DMS 273 treated with DMSO at 0.1 percent for 48 hours (cell line): ENCODE measurements at regions not wholly inside any gene's neighbourhood (a gene's known extent, or its start where the extent isn't known, plus 50 kb on each side); places are given as distances from the start of the nearest gene placed in this dataset.
"Not testable (repeated sequence)": the region's sequence is repeated elsewhere in the genome, so short reads cannot be mapped to it uniquely, and the experiment has no call there.

Source experiments
- DNase-seq: peaks from one replicate; lab custom pipeline; 2025; lab: John Stamatoyannopoulos, UW

- no peak for DNase-seq
Measured at GRCh38 chr7:4319280-4319679, 362.8 kb upstream of the FOXK1 start.

DNA sequence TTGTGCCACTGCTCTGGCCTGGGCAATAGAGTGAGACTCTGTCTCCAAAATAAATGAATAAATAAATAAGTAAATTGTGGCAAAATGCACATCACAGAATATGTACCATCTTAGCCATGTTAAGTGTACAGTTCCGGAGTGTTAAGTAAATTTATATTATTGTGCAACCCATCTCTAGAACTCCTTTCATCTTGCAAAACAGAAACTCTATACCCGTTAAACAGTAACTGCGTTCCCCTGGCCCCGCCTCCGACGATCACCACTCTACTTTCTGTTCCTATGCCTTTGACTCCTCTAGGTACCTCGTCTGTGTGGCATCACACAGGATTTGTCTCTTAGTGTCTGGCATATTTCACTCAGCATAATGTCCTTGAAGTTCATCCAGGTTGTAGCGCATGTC is 356.4 kb upstream of the FOXK1 start:
- no peak for DNase-seq

GRCh38 chr7:4331711-4332110 is 350.4 kb upstream of the FOXK1 start:
- DNase-seq = no peak

DNA sequence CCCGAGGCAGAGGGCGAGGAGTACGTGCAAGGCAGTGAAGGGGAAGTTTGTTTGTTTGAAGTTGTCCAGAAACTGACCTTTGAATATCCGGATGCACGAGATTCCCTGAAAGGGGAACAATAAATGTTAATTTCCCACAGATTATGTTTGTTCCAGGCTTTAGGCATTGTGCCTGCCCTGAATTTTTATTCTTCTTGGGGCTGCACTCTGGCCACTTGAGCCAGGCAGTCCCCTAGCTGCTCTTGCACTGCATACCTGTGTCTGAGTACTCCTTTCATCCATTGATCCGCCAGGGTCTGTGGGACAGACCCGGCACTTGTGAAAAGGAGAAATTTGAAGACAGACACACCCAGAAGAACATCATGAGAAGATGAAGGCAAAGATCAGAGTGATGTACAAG is 343.5 kb upstream of the FOXK1 start:
- DNase-seq = no peak

DNA sequence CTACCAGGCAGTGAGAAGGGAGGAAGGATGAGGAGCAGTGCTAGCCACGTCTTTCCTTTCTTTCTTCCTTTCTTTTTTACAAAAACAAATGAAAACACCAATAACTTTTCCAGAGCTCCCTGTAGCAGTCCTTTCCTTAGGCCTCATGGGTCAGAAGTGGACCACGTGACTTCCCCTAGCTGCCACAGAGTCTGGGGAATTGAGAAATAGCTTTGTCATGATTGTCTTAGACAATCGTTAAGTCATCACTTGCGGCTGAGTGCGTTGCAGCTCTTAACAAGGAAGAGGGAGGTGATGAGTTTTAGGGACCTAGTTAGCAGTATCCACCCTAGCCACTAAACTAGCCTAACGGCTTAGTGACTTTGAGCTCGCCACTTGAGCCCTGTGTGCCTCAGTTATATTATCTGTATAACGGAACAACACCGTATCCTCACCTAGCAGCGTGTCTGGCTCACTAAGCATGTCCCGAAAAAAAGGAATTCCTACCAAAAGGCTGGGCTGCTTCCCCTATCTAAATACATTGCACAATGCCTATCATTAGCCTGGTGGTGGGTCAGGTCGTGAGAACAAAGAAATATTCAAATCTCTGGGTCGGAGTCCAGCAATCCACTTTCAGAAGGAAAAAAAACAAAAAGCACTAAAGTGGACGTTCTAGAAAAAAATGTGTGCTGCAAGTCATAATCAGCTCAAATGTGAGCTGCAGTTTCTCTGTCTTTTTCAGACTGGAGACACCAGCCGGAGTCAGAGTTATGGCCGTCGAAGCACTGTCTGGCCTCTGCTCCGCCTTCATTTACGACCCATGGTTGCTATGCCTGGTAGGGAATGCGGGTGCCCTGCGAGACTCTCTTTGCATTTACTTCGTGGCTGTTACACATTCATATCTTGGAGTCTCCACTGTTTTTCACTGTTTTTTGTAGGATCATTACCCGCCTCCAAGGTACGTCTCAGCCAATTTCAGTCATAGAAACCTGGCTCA is 338.5 kb upstream of the FOXK1 start:
- DNase-seq = no peak

DNA sequence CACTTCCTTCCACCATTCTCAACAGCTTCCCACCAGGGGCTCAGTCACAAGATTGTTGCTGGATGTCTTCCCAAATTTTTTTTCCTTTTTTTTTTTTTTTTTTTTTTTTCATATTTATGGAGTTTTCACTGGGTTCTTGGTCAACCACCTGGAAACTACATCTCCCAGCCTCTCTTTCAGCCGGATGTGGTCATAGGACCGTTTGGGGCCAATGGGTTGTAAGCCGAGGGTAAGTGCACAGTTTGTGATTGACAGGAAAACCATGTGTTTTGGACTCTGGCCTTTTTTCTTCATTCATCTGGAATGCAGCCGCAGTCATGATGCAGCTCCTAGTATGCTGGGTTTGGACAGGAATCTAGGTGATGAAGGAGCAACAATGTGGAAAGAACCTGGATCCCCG is 337.1 kb upstream of the FOXK1 start:
- DNase-seq = no peak

GRCh38 chr7:4352069-4352468 is 330.0 kb upstream of the FOXK1 start:
- DNase-seq = no peak

GRCh38 chr7:4361774-4362173 is 320.3 kb upstream of the FOXK1 start:
- DNase-seq = no peak

DNA sequence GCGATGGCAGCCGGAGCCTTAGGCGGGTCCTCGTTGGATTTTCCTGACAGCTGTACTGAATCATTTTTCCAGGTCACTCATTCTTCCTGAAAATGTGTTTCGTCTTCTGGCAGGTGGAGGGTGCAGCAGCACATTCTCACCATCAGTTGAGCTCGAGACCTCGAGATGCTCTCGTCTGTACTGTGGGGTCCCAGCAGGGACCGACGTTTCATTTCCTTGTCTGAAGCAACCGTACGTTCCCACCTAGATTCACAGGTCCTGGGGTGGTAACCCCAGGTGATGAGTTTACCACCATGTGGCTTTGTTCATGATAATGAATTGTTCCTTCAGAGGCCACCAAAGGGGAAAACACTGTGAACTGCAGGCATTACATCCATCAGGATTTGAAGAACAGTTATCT is 298.5 kb upstream of the FOXK1 start:
- no peak for DNase-seq

GRCh38 chr7:4386190-4386589 is 295.9 kb upstream of the FOXK1 start:
- no peak for DNase-seq

DNA sequence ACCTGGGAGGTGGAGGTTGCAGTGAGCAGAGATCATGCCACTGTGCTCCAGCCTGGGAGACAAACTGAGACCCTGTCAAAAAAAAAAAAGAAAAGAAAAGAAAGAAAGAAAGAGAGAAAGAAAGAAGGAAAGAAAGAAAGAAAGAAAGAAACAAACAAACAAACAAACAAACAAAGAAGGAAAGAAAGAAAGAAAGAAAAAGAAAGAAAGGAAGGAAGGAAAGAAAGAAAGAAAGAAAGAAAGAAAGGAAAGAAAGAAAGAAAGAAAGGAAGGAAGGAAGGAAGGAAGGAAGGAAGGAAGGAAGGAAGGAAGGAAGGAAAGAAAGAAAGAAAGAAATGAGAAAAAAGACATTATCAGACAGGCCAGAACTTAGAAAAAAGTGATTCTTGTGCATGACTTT is 291.0 kb upstream of the FOXK1 start:
- DNase-seq = not testable (repeated sequence)

DNA sequence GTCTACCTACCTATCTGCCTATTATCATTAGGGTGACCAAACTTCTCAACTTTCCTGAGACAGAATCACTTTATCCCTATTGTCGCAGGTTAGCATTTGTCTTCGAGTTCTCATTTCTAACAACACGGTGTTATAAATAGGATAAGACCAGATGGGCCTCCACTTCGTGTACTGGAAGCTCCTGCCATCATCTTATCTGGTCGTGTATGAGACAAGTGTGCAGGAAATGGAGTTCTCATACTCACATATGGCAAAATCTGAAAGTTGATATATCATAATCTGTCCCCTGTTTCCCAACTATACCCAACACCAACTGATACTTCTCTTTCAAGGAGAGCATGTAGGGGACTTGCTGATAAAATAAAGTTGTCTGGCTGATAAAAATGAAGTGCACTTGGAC is 287.4 kb upstream of the FOXK1 start:
- no peak for DNase-seq

GRCh38 chr7:4399121-4399520 is 283.0 kb upstream of the FOXK1 start:
- no peak for DNase-seq

DNA sequence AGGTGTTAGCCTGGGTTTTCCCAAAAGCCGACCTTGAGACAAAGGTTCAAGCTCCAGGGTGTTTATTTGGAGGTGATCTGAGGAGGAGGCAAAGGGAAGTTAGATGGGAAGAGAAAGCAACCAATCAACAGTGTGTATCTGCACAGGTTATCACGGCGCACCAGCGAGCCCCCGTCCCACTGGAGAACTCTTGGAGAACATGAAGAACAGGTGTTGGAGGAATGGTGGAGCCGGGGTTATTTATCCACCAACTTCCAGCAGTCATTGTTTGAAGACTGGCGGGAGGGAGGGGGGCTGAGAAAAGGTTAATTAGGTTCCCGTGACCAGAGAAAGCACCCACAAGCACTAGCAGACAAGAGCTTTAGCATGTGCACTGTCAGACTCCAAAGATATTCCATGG is 282.5 kb upstream of the FOXK1 start:
- no peak for DNase-seq

- no peak for DNase-seq
Measured at GRCh38 chr7:4406288-4407058, 275.6 kb upstream of the FOXK1 start.

DNA sequence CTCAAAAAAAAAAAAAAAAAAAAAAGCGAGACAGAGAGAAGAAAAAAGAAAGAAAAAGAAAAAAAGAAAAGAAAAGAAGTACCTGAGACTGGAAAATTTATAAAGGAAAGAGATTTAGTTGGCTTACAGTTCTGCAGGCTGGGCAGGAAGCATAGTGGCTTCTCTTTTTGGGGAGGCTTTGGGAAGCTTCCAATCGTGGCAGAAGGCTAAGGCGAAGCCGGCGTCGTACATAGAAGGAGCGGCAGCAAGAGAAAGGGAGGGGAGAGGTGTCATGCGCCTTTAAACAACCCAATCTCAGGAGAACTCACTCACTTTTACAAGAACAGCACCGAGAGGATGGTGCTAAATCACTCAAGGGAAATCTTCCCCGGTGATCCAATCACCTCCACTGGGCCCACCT is 272.1 kb upstream of the FOXK1 start:
- DNase-seq = no peak

DNA sequence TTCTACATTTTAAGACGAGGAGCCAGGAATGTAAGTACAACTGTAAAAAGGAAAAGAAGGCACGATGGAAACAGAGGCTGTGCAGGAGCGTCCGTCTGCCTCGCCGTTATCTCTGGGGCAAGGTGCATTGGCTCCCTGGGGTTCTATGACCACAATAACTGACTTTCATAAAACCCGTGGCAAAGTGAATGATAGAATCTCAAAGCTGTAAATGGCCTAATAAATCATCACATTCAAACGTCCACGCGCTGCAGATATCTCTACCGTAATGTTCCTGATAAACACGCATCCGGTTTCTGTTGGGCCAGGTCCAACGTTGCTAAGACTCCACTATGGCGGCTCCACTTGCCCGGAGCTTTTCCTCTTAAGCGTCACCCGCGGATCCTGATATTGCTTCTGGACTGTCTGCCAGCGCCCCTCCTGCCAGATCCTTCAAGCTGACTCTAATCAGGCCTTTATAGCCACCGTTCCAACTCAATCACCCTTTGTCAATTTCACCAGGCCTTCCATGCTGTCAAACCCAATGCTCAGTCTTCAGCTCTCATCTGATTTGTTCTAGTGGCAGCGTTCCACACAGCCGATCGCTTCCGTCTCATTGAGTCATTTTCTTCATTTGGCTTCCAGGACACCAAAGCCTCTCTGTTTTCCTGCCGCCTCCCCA is 265.6 kb upstream of the FOXK1 start:
- DNase-seq = no peak

DNA sequence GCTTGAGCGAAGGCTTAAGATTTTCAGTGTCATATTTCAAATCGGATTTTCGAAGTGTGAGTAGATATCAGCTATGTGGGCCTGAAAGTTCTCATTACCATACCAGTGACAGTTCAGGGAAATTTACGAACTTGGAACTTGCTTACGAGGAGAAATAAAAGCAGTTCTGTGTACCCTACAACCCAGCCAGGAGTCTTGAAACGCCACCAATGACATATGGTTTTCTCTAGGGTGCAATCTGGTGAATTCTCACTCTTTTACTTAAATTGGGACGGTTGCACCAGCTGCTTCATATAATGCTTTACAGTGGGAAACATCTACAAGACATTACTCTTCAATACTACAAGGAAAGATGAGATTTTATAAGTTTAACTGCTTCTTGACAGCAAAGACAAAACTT is 253.6 kb upstream of the FOXK1 start:
- DNase-seq = no peak

GRCh38 chr7:4430227-4430626 is 251.9 kb upstream of the FOXK1 start:
- DNase-seq = no peak

- no peak for DNase-seq
Measured at GRCh38 chr7:4434306-4434705, 247.8 kb upstream of the FOXK1 start.

- no peak for DNase-seq
Measured at GRCh38 chr7:4436361-4436895, 245.7 kb upstream of the FOXK1 start.

DNA sequence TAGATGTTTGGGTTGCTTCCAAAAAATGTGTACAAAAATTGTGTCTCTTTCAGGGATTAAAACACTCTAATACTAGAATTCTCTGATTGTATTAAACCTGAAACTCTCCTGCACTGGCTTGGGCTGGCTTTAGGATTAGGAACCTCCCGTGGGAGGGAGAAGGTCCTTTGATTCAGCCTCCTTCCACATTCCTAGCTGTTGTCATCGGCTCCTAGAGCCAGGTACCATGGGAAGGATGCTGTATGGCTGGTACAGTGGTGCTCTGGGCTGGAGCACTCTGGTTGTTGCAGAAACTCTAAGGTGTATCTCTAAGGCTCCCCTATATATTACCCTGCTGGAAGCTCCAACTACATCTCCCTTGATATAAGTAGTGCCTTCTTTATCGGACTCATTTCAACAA is 245.2 kb upstream of the FOXK1 start:
- no peak for DNase-seq
